GM12873 (cell line): ENCODE measurements at regions not wholly inside any gene's neighbourhood (a gene's known extent, or its start where the extent isn't known, plus 50 kb on each side); places are given as distances from the start of the nearest gene placed in this dataset.
A peak's percentile ranks its signal among the peaks of the same experiment; 100 is the strongest.

ENCODE experiments used
- CTCF ChIP-seq: IDR thresholded peaks from 2 replicates; pipeline ENCODE4 v1.5.1; 2012; ENCODE audit warnings: low read depth, mild to moderate bottlenecking, moderate library complexity, low read length, control low read depth; ENCODE audit not compliant: insufficient read depth; ENCODE audit errors: missing control alignments

GRCh38 chr2:120953066-120953756, 217.5 kb downstream of the GLI2 start:
- TF ChIP-seq CTCF = no peak

- TF ChIP-seq CTCF = no peak
Observed at GRCh38 chr2:120953843-120954584, 218.3 kb downstream of the GLI2 start.

- TF ChIP-seq CTCF = no peak
Observed at GRCh38 chr2:120954939-120955338, 219.3 kb downstream of the GLI2 start.

- no peak for TF ChIP-seq CTCF
Observed at GRCh38 chr2:120955427-120955826, 219.8 kb downstream of the GLI2 start.

- no peak for TF ChIP-seq CTCF
Observed at GRCh38 chr2:120956486-120957156, 221.0 kb downstream of the GLI2 start.

- TF ChIP-seq CTCF = no peak
Observed at GRCh38 chr2:120957905-120958304, 222.2 kb downstream of the GLI2 start.

GRCh38 chr2:120958623-120959366, 223.1 kb downstream of the GLI2 start:
- TF ChIP-seq CTCF = peak; percentile 24
